ENCODE measurements at regions not wholly inside any gene's neighbourhood (a gene's known extent, or its start where the extent isn't known, plus 50 kb on each side); places are given as distances from the start of the nearest gene placed in this dataset.

GRCh38 chr10:16234916-16235315 lies 201.9 kb upstream of the PTER start:
- TF ChIP-seq CTCF (IDR thresholded peaks at IDR 0.05; ENCODE audit: low read depth, low read length): no peak
- no peak for TF ChIP-seq EZH2phosphoT487 (IDR thresholded peaks at IDR 0.05; ENCODE audit: low read depth)

Measured in OCI-LY3 (cell line).